ENCODE measurements at regions not wholly inside any gene's neighbourhood (a gene's known extent, or its start where the extent isn't known, plus 50 kb on each side); places are given as distances from the start of the nearest gene placed in this dataset.

DNA sequence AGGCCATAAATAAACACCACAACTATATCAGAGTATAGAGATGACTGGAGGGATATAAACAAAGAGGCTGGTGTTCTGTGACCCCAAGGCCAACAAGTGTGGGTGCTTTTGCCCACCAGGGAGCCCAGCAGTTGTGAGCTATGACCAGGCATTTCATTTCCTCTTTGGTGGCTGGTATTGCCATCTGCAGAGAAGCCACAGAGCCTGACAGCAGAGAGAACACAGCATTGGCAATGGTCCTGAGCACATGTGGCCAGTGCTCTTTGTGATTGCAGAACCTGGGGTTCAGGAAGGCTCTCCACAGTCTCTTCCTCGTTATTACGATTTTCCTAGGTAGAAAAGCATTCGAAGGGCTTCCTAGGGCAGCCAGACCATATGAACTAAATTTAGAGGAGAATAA, 112.3 kb downstream of the TM2D1 start:
- no peak for DNase-seq (ENCODE audit: low read depth)
- H3K4me3 ChIP-seq (ENCODE audit: control insufficient read depth, low read depth, low read length), result no peak overlapping the region
- no peak for TF ChIP-seq CTCF (conservative IDR thresholded peaks at IDR 0.05; ENCODE audit: control insufficient read depth, insufficient read depth, low read depth, low read length)

- no peak for DNase-seq (ENCODE audit: low read depth)
- TF ChIP-seq CTCF (conservative IDR thresholded peaks at IDR 0.05; ENCODE audit: control insufficient read depth, insufficient read depth, low read depth, low read length), result no peak
- no peak overlapping the region for H3K4me3 ChIP-seq (ENCODE audit: control insufficient read depth, low read depth, low read length)
Observed at GRCh38 chr1:61609040-61609439, 115.9 kb downstream of the TM2D1 start.

- TF ChIP-seq CTCF (conservative IDR thresholded peaks at IDR 0.05; ENCODE audit: control insufficient read depth, insufficient read depth, low read depth, low read length), result no peak
- DNase-seq (ENCODE audit: low read depth), result no peak
- no peak overlapping the region for H3K4me3 ChIP-seq (ENCODE audit: control insufficient read depth, low read depth, low read length)
Observed at GRCh38 chr1:61607448-61607847, 117.5 kb downstream of the TM2D1 start.

GRCh38 chr1:61606448-61607312, 118.3 kb downstream of the TM2D1 start:
- DNase-seq (ENCODE audit: low read depth), result peak; percentile 83
- no peak for TF ChIP-seq CTCF (conservative IDR thresholded peaks at IDR 0.05; ENCODE audit: control insufficient read depth, insufficient read depth, low read depth, low read length)
- H3K4me3 ChIP-seq (ENCODE audit: control insufficient read depth, low read depth, low read length), result no peak overlapping the region

DNA sequence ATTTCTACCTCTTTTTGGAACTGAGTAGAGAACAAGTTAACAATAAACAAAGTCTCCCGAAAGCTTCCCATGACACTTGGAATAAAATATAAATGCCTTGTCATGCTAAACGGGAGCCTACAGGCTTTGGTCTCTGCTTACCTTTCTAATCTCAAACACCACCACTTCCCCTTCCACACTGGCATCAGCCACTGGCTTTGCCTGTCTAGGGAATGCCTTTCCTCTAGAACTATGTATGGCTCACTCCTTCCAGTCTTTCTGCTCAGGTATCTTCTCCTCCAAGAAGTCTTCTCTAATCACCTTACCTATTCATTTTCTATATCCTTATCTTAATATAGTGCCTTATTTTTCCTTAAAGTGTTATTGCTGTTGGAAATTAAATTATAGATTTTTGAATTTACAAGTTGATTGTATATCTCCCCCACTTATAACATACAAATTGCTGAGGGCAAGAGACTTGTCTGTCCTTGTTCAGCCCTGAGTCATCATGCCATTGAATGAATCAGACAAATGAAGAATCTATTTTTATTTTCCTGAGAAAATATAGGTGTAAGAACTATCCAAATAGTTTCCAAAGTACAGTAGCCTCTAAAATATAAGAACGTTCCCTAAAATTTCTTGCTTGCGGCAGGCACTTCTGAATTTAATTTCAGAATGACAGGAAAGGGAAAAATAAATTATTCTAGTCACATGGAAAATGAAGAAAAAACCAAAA, 119.2 kb downstream of the TM2D1 start:
- no peak for TF ChIP-seq CTCF (conservative IDR thresholded peaks at IDR 0.05; ENCODE audit: control insufficient read depth, insufficient read depth, low read depth, low read length)
- no peak overlapping the region for H3K4me3 ChIP-seq (ENCODE audit: control insufficient read depth, low read depth, low read length)
- peak; percentile 81 for DNase-seq (ENCODE audit: low read depth)

DNA sequence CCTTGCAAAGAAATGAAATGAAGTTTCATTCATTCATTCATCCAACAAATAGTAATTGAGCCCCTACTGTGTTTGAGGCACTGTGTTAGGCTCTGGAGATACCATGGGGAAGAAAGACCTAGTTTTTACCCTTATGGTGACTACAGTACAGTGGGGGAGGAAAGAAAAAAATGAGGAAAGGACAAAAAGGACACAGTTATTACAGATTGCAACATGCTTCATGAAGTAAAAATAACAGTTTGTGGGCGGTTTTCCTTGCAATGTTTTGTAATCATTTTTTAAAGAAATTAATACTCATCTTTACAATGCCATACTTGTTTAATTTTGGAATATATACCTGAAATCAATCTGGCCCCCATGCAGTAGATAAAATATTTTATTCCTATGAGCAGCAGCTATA, 120.3 kb downstream of the TM2D1 start:
- no peak overlapping the region for H3K4me3 ChIP-seq (ENCODE audit: control insufficient read depth, low read depth, low read length)
- TF ChIP-seq CTCF (conservative IDR thresholded peaks at IDR 0.05; ENCODE audit: control insufficient read depth, insufficient read depth, low read depth, low read length), result no peak
- DNase-seq (ENCODE audit: low read depth), result peak; percentile 40

Data from fibroblast of mammary gland (primary cell).